Spleen (tissue), 11 donors: ENCODE measurements at regions not wholly inside any gene's neighbourhood (a gene's known extent, or its start where the extent isn't known, plus 50 kb on each side); places are given as distances from the start of the nearest gene placed in this dataset.

Experiments used
- DNase-seq: peaks from one replicate; pipeline ENCODE4 v3.0.0-alpha.2; 2020
- H3K27ac ChIP-seq, 8 donors: fragments of 200-600 bp; sonication (generic) in 7 of 8; 1 replicate in 4 of 8; 2 replicates in 4 of 8; pipeline versions ENCODE4 v1.5.0 to v1.8.0; 2016 to 2021; ENCODE audit warnings: inconsistent platforms in 4 of 8, mild to moderate bottlenecking in 4 of 8, moderate library complexity in 1 of 8
- H3K27me3 ChIP-seq, 7 donors: fragments of 200-600 bp; sonication (generic) in 6 of 7; replicated peaks in 1 of 7; 1 replicate in 4 of 7; 2 replicates in 3 of 7; pipeline versions ENCODE4 v1.5.0 to v1.8.0; 2016 to 2021; ENCODE audit warnings: inconsistent platforms in 3 of 7, mild to moderate bottlenecking in 1 of 7
- H3K36me3 ChIP-seq, 6 donors: fragments of 200-600 bp; sonication (generic) in 5 of 6; 1 replicate in 4 of 6; 2 replicates in 2 of 6; pipeline versions ENCODE4 v1.5.0 to v1.8.0; 2016 to 2021; ENCODE audit warnings: inconsistent platforms in 2 of 6
- H3K4me1 ChIP-seq, 6 donors: fragments of 200-600 bp; sonication (generic) in 5 of 6; 1 replicate in 3 of 6; 2 replicates in 3 of 6; pipeline versions ENCODE4 v1.5.0 to v1.8.0; 2016 to 2021; ENCODE audit warnings: inconsistent platforms in 3 of 6
- H3K4me3 ChIP-seq, 8 donors: fragments of 200-600 bp; sonication (generic) in 7 of 8; 1 replicate in 4 of 8; 2 replicates in 4 of 8; pipeline versions ENCODE4 v1.5.0 to v1.8.0; 2016 to 2021; ENCODE audit warnings: inconsistent platforms in 4 of 8, mild to moderate bottlenecking in 4 of 8, moderate library complexity in 2 of 8
- H3K9me3 ChIP-seq, 8 donors: fragments of 200-600 bp; sonication (generic) in 7 of 8; 1 replicate in 4 of 8; 2 replicates in 4 of 8; pipeline versions ENCODE4 v1.5.0 to v1.8.0; 2016 to 2021; ENCODE audit warnings: inconsistent platforms in 4 of 8
- POLR2A ChIP-seq, 3 donors: fragments of 450-650 bp; IDR thresholded peaks; one replicate each; pipeline ENCODE4 v1.5.1; 2017; ENCODE audit warnings: antibody characterized with exemption in 3 of 3, mild to moderate bottlenecking in 1 of 3
- POLR2AphosphoS5 ChIP-seq, 3 donors: sonication (generic); formaldehyde crosslinking; IDR thresholded peaks; one replicate each; pipeline ENCODE4 v1.5.1; 2017; ENCODE audit warnings: antibody characterized with exemption in 3 of 3
- WGBS, 5 donors: extraction: QIAGEN DNeasy Blood & Tissue Kit in 3 of 5; methylation state at CpG; one replicate each; pipeline versions ENCODE4 v1.1.5 to v1.1.7; 2013 to 2018; 5-methylcytosine and 5-hydroxymethylcytosine counted together
- intact Hi-C: fragments of 100-400 bp; cut with DNase I; formaldehyde crosslinking; loops from one replicate; pipeline ENCODE4 v1.15.0; 2023; ENCODE audit warnings: low total_unique reads
- TF ChIP-seq, protein P1 (sequence below), 11 experiments: fragments of 200-600 bp in 7 of 11; fragments of 450-650 bp in 4 of 11; sonication (generic) in 4 of 11; IDR thresholded peaks in 8 of 11; conservative IDR thresholded peaks in 3 of 11; 1 replicate in 7 of 11; 2 replicates in 4 of 11; pipeline versions ENCODE4 v1.4.0 to v1.8.0; 2016 to 2021; ENCODE audit warnings: antibody characterized with exemption in 11 of 11, inconsistent platforms in 4 of 11, mild to moderate bottlenecking in 1 of 11
- donor health status: healthy with polysubstance abuse.
- donor health status: DM: no; HTN: no; CAD: no; lungs with moderate emphysema.
- donor health status: DM: no; HTN: no; CAD: no.
- donor health status: Bipolar disorder and iron deficiency.
- donor health status: healthy.
- donor health status: DM: no; HTN: no; CAD: no.
- donor health status: DM: yes; HTN: yes; CAD: no.

DNA sequence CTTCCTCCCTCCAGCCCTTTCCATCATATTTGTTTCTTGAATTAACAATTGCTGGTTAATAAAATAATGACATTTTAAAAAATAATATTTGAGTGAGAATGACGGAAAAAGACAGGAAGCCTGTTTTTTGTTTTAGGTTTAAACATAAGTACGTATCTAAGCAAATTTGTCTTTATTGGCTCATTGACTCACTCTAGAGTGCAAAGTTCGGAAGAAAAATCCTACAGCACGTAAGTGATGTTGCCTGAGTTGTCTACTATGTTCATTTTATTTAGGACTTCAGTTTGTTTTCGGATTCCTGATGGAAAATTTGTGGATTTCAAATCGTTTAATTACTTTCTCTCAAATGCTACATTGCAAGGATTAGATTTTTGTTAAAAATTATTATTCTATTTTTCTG, 1435.7 kb upstream of the ADGRB3 start:
- no peak for DNase-seq
- TF ChIP-seq POLR2A (IDR thresholded peaks at IDR 0.05) (no peak), POLR2AphosphoS5 (IDR thresholded peaks at IDR 0.05) (no peak)
- TF ChIP-seq, protein P1, sequence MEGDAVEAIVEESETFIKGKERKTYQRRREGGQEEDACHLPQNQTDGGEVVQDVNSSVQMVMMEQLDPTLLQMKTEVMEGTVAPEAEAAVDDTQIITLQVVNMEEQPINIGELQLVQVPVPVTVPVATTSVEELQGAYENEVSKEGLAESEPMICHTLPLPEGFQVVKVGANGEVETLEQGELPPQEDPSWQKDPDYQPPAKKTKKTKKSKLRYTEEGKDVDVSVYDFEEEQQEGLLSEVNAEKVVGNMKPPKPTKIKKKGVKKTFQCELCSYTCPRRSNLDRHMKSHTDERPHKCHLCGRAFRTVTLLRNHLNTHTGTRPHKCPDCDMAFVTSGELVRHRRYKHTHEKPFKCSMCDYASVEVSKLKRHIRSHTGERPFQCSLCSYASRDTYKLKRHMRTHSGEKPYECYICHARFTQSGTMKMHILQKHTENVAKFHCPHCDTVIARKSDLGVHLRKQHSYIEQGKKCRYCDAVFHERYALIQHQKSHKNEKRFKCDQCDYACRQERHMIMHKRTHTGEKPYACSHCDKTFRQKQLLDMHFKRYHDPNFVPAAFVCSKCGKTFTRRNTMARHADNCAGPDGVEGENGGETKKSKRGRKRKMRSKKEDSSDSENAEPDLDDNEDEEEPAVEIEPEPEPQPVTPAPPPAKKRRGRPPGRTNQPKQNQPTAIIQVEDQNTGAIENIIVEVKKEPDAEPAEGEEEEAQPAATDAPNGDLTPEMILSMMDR (IDR thresholded peaks at IDR 0.05 in 8 of 11, conservative IDR thresholded peaks at IDR 0.05 in 3 of 11) = no peak
- H3K27ac ChIP-seq = no peak overlapping the region
- peaks cover 0 to 43% (median 32%) of the 10 kb centered on the region in 8 donors for H3K9me3 ChIP-seq
- H3K36me3 ChIP-seq = no peaks in the 10 kb centered on the region
- no peaks in the 10 kb centered on the region for H3K27me3 ChIP-seq
- H3K4me1 ChIP-seq = no peaks in the 10 kb centered on the region
- intact Hi-C loops = no loop called here
- WGBS, 5 donors = 68 to 80% (median 72%) methylated on average over 6 of the region's 6 CpGs
- no peak overlapping the region for H3K4me3 ChIP-seq

DNA sequence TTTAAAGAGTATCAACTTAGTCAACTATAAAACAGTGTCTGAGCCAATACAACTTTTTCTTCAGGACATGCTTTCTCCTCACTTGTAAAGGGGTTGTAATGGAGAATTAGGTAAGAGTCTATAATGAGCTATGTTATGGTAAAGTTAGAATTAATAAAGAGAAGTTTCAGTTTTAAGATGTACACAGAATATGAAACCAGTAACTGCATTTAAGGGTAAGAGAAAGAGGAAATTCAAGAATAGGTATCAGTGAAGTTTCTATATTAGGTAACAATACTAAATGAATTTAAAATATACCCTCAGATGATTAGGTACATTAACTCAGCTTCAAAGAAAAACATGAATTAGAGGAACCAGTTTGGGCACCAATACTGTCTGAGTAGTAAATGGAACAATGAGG, 1444.3 kb upstream of the ADGRB3 start:
- Histone ChIP-seq H3K27me3 (no peaks in the 10 kb centered on the region), H3K9me3 (peaks cover 0 to 19% (median 11%) of the 10 kb centered on the region in 8 donors), H3K4me1 (no peaks in the 10 kb centered on the region), H3K27ac (no peak overlapping the region), H3K36me3 (no peaks in the 10 kb centered on the region), H3K4me3 (no peak overlapping the region)
- TF ChIP-seq, protein P1 (IDR thresholded peaks at IDR 0.05 in 8 of 11, conservative IDR thresholded peaks at IDR 0.05 in 3 of 11) = no peak
- no peak for TF ChIP-seq POLR2A (IDR thresholded peaks at IDR 0.05)
- no peak for TF ChIP-seq POLR2AphosphoS5 (IDR thresholded peaks at IDR 0.05)
- intact Hi-C loops = no loop called here
- no peak for DNase-seq

DNA sequence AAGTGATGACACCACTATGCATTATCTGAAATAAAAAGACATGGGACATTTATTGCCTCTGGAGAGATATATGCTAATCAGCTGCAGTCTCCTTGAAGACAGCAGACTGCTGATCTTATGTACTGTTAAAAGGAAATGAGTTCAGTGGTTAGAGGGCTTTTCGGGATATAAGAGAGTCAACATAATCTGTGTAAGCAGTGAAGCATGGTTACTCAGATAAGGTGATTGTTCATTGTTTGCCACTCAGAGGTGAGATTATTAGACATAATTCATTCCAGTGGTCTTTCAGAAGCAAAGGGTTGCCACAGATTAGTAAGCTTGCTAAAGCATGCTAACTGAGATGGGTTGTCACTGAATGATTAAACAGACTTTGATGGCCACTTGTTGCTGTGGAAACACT, 1450.7 kb upstream of the ADGRB3 start:
- no peak for DNase-seq
- Histone ChIP-seq H3K4me1 (no peaks in the 10 kb centered on the region), H3K27me3 (no peaks in the 10 kb centered on the region), H3K27ac (no peak overlapping the region), H3K36me3 (no peaks in the 10 kb centered on the region), H3K4me3 (no peak overlapping the region), H3K9me3 (no peaks in the 10 kb centered on the region)
- intact Hi-C loops = no loop called here
- WGBS, 5 donors = 78 to 90% (median 83%) methylated on average over 1 of the region's 1 CpG
- TF ChIP-seq, protein P1 (IDR thresholded peaks at IDR 0.05 in 8 of 11, conservative IDR thresholded peaks at IDR 0.05 in 3 of 11) = no peak
- TF ChIP-seq POLR2AphosphoS5 (IDR thresholded peaks at IDR 0.05) (no peak), POLR2A (IDR thresholded peaks at IDR 0.05) (no peak)

- no peak for DNase-seq
- no peak for TF ChIP-seq POLR2AphosphoS5 (IDR thresholded peaks at IDR 0.05)
- TF ChIP-seq, protein P1 (IDR thresholded peaks at IDR 0.05 in 8 of 11, conservative IDR thresholded peaks at IDR 0.05 in 3 of 11) = no peak
- TF ChIP-seq POLR2A (IDR thresholded peaks at IDR 0.05) = no peak
- intact Hi-C loops = no loop called here
- no peaks in the 10 kb centered on the region for H3K4me1 ChIP-seq
- 46 to 69% (median 61%) methylated on average over 1 of the region's 1 CpG for WGBS, 5 donors
- H3K27ac ChIP-seq = no peak overlapping the region
- H3K9me3 ChIP-seq = no peaks in the 10 kb centered on the region
- no peaks in the 10 kb centered on the region for H3K36me3 ChIP-seq
- H3K4me3 ChIP-seq = no peak overlapping the region
- H3K27me3 ChIP-seq = no peaks in the 10 kb centered on the region
These were observed 1460.0 kb upstream of the ADGRB3 start for GRCh38 chr6:67175101-67175500.
